Mucosa of rectum (tissue), 2 donors: ENCODE measurements at regions not wholly inside any gene's neighbourhood (a gene's known extent, or its start where the extent isn't known, plus 50 kb on each side); places are given as distances from the start of the nearest gene placed in this dataset.
"Not testable (repeated sequence)": the region's sequence is repeated elsewhere in the genome, so short reads cannot be mapped to it uniquely, and the experiment has no call there.

Experiments
- H3K27ac ChIP-seq, 2 donors: one replicate each; pipeline ENCODE4 v1.7.0; 2013; ENCODE audit warnings: inconsistent platforms in 2 of 2, low read depth in 2 of 2, low read length in 2 of 2
- H3K27me3 ChIP-seq, 2 donors: one replicate each; pipeline ENCODE4 v1.7.0; 2013; ENCODE audit warnings: low read length in 2 of 2; ENCODE audit not compliant: control insufficient read depth in 2 of 2, insufficient read depth in 2 of 2
- H3K36me3 ChIP-seq, 2 donors: one replicate each; pipeline ENCODE4 v1.7.0; 2013; ENCODE audit warnings: low read length in 2 of 2; ENCODE audit not compliant: control insufficient read depth in 2 of 2, insufficient read depth in 2 of 2
- H3K4me1 ChIP-seq, 2 donors: one replicate each; pipeline ENCODE4 v1.7.0; 2013; ENCODE audit warnings: low read length in 2 of 2, mild to moderate bottlenecking in 1 of 2; ENCODE audit not compliant: control insufficient read depth in 2 of 2, insufficient read depth in 2 of 2
- H3K4me3 ChIP-seq, 2 donors: one replicate each; pipeline ENCODE4 v1.7.0; 2013; ENCODE audit warnings: low read length in 2 of 2
- H3K9ac ChIP-seq, 2 donors: one replicate each; pipeline ENCODE4 v1.7.0; 2013; ENCODE audit warnings: low read length in 2 of 2, low read depth in 1 of 2, mild to moderate bottlenecking in 1 of 2
- H3K9me3 ChIP-seq, 2 donors: one replicate each; pipeline ENCODE4 v1.7.0; 2013; ENCODE audit warnings: low read length in 2 of 2; ENCODE audit not compliant: control insufficient read depth in 2 of 2
- donor health status: healthy.
- donor health status: Normal muscosa, but diverticular disease.

GRCh38 chr2:55124682-55125081 lies 74.4 kb upstream of the RTN4 start:
- not testable (repeated sequence) for H3K36me3 ChIP-seq, H3K4me3 ChIP-seq, H3K9ac ChIP-seq, H3K9me3 ChIP-seq, H3K27ac ChIP-seq, H3K4me1 ChIP-seq, H3K27me3 ChIP-seq

GRCh38 chr2:55123851-55124269 lies 73.6 kb upstream of the RTN4 start:
- no peak overlapping the region for H3K27ac ChIP-seq
- no peak overlapping the region for H3K9ac ChIP-seq
- no peaks in the 10 kb centered on the region for H3K9me3 ChIP-seq
- peaks cover 3 to 5% of the 10 kb centered on the region in 2 donors for H3K4me1 ChIP-seq
- no peak overlapping the region for H3K4me3 ChIP-seq
- no peaks in the 10 kb centered on the region for H3K27me3 ChIP-seq
- H3K36me3 ChIP-seq: no peaks in the 10 kb centered on the region

- Histone ChIP-seq H3K9ac (peak overlapping the region in 1 of 2 donors; percentile 26), H3K36me3 (no peaks in the 10 kb centered on the region), H3K27ac (peak overlapping the region; percentile 40 to 60), H3K9me3 (no peaks in the 10 kb centered on the region), H3K4me3 (no peak overlapping the region), H3K4me1 (peaks cover 5 to 6% of the 10 kb centered on the region in 2 donors), H3K27me3 (no peaks in the 10 kb centered on the region)
Observed at GRCh38 chr2:55120634-55121359, 70.5 kb upstream of the RTN4 start.

- Histone ChIP-seq H3K9me3 (no peaks in the 10 kb centered on the region), H3K36me3 (no peaks in the 10 kb centered on the region), H3K4me1 (peaks cover 5 to 6% of the 10 kb centered on the region in 2 donors), H3K27me3 (no peaks in the 10 kb centered on the region), H3K27ac (peak overlapping the region; percentile 14 to 44), H3K4me3 (no peak overlapping the region), H3K9ac (no peak overlapping the region)
Observed at GRCh38 chr2:55119711-55120487, 69.6 kb upstream of the RTN4 start.

- Histone ChIP-seq H3K4me3 (no peak overlapping the region), H3K4me1 (peaks cover 5 to 6% of the 10 kb centered on the region in 2 donors), H3K9ac (no peak overlapping the region)
Observed at GRCh38 chr2:55118643-55119083, 68.4 kb upstream of the RTN4 start.

GRCh38 chr2:55116966-55117365 lies 66.7 kb upstream of the RTN4 start:
- H3K4me3 ChIP-seq: no peak overlapping the region
- H3K9me3 ChIP-seq: no peaks in the 10 kb centered on the region
- no peaks in the 10 kb centered on the region for H3K27me3 ChIP-seq
- no peak overlapping the region for H3K27ac ChIP-seq
- no peak overlapping the region for H3K9ac ChIP-seq
- no peaks in the 10 kb centered on the region for H3K36me3 ChIP-seq
- peaks cover 9 to 17% of the 10 kb centered on the region in 2 donors for H3K4me1 ChIP-seq

More at GRCh38 chr2:55118643-55119083, 68.4 kb upstream of the RTN4 start:
- H3K27me3 ChIP-seq: no peaks in the 10 kb centered on the region
- H3K36me3 ChIP-seq: no peaks in the 10 kb centered on the region
- H3K27ac ChIP-seq: no peak overlapping the region
- H3K9me3 ChIP-seq: no peaks in the 10 kb centered on the region

- peaks cover 10 to 19% of the 10 kb centered on the region in 2 donors for H3K4me1 ChIP-seq
- H3K9me3 ChIP-seq: no peaks in the 10 kb centered on the region
- H3K36me3 ChIP-seq: no peaks in the 10 kb centered on the region
- H3K27ac ChIP-seq: no peak overlapping the region
- no peak overlapping the region for H3K9ac ChIP-seq
- no peak overlapping the region for H3K4me3 ChIP-seq
- no peaks in the 10 kb centered on the region for H3K27me3 ChIP-seq
Observed at GRCh38 chr2:55116598-55116964, 66.3 kb upstream of the RTN4 start.

GRCh38 chr2:55115761-55116597 lies 65.7 kb upstream of the RTN4 start:
- no peak overlapping the region for H3K27ac ChIP-seq

GRCh38 chr2:55114597-55114996 lies 64.3 kb upstream of the RTN4 start:
- Histone ChIP-seq H3K36me3 (no peaks in the 10 kb centered on the region), H3K4me1 (peaks cover 8 to 20% of the 10 kb centered on the region in 2 donors), H3K4me3 (no peak overlapping the region)

More at GRCh38 chr2:55115761-55116597, 65.7 kb upstream of the RTN4 start:
- Histone ChIP-seq H3K36me3 (no peaks in the 10 kb centered on the region), H3K4me1 (peaks cover 13 to 23% of the 10 kb centered on the region in 2 donors), H3K4me3 (no peak overlapping the region), H3K27me3 (no peaks in the 10 kb centered on the region), H3K9me3 (no peaks in the 10 kb centered on the region), H3K9ac (no peak overlapping the region)

More at GRCh38 chr2:55114597-55114996, 64.3 kb upstream of the RTN4 start:
- Histone ChIP-seq H3K27ac (no peak overlapping the region), H3K9ac (no peak overlapping the region), H3K9me3 (no peaks in the 10 kb centered on the region), H3K27me3 (no peaks in the 10 kb centered on the region)
